Activated naive CD8-positive, alpha-beta T cell treated with anti-CD3 and anti-CD28 coated beads, Interleukin-2, amount 50 U/mL, for 24 hours (primary cell): ENCODE measurements at regions not wholly inside any gene's neighbourhood (a gene's known extent, or its start where the extent isn't known, plus 50 kb on each side); places are given as distances from the start of the nearest gene placed in this dataset.

Experiments
- ATAC-seq: fragments of 150-1000 bp; cut with Tn5 transposase; one replicate; pipeline ENCODE4 v1.10.0; 2021
- DNase-seq: peaks from one replicate; pipeline ENCODE4 v3.0.0; 2021
- H3K27ac Mint-ChIP-seq: one replicate; pipeline ENCODE4 v1.8.0; 2021; ENCODE audit warnings: mild to moderate bottlenecking, mixed read lengths
- H3K27me3 Mint-ChIP-seq: one replicate; pipeline ENCODE4 v1.8.0; 2021; ENCODE audit warnings: mixed read lengths
- H3K36me3 Mint-ChIP-seq: one replicate; pipeline ENCODE4 v1.8.0; 2021; ENCODE audit warnings: low read depth, mixed read lengths
- H3K4me1 Mint-ChIP-seq: one replicate; pipeline ENCODE4 v1.8.0; 2021; ENCODE audit warnings: mixed read lengths
- H3K4me3 Mint-ChIP-seq: one replicate; pipeline ENCODE4 v1.8.0; 2021; ENCODE audit warnings: mild to moderate bottlenecking, moderate library complexity, mixed read lengths
- H3K9me3 Mint-ChIP-seq: one replicate; pipeline ENCODE4 v1.8.0; 2021; ENCODE audit warnings: mixed read lengths

DNA sequence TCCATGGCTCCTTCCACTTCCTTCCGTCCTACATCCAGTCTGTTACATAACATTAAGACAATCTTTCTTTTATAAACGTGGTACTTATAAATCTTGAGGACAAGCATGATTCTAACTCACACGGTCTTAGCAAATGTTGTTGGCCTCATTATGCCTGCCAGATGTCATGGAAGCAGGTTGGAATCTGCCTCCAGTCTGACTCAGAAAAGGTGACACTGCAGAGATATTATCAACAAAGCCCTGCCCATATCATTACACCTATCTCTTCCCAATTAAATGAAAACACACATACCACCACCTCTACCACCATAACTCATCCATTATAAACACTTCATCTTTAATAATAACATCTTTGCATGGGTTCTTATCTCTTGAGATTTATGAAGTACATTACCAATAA is 334.7 kb upstream of the CHAC2 start:
- Mint-ChIP-seq H3K4me1 (no peaks in the 10 kb centered on the region), H3K27me3 (no peaks in the 10 kb centered on the region), H3K9me3 (no peaks in the 10 kb centered on the region), H3K27ac (no peak overlapping the region), H3K4me3 (no peak overlapping the region), H3K36me3 (no peaks in the 10 kb centered on the region)
- no peak for DNase-seq
- ATAC-seq, result no peak

DNA sequence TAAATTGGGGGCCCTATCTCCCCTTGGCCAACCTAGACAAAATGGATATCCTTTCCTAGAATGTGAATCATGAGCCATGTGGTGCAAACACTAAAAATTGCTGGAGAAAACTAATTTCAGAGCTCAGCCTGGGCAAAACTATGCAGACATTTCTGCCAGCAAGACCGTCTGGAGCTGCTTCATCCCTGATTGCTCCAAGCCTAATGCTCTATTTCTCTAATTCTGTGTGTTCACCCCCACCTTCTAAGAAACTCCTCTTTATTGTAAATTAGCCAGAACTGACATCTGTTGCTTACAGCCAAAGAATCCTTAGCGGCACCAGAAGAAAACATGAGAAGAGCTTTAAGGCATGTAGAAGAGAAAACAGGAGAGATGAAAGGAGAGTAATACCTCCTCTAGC is 337.7 kb upstream of the CHAC2 start:
- no peak overlapping the region for H3K4me3 Mint-ChIP-seq
- H3K4me1 Mint-ChIP-seq, result no peaks in the 10 kb centered on the region
- DNase-seq (no peak), ATAC-seq (no peak)
- H3K27ac Mint-ChIP-seq, result no peak overlapping the region
- H3K9me3 Mint-ChIP-seq, result no peaks in the 10 kb centered on the region
- H3K27me3 Mint-ChIP-seq, result no peaks in the 10 kb centered on the region
- no peaks in the 10 kb centered on the region for H3K36me3 Mint-ChIP-seq

DNA sequence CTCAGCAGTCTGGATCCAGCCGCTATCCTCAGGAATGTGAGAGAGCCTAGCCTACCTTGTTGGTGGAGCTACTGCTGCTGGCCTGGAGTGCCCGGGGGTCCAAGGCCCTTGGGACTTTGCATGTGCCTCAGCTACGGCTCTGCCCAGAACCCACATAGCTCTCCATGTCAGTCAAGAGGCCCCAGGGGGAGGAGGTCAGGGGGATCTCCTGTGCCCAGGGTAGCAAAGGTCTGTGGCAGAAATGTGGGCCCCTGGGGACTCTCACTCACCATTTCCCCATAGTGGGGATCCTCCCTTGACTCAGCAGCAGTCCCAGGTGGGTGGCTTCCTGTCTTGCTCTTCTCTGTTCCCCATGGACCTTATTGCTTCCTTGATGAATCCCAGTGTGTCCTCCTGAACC is 342.7 kb upstream of the CHAC2 start:
- H3K27ac Mint-ChIP-seq, result no peak overlapping the region
- peaks cover 8% of the 10 kb centered on the region for H3K9me3 Mint-ChIP-seq
- H3K36me3 Mint-ChIP-seq, result no peaks in the 10 kb centered on the region
- no peaks in the 10 kb centered on the region for H3K4me1 Mint-ChIP-seq
- ATAC-seq (no peak), DNase-seq (no peak)
- no peak overlapping the region for H3K4me3 Mint-ChIP-seq
- no peaks in the 10 kb centered on the region for H3K27me3 Mint-ChIP-seq

DNA sequence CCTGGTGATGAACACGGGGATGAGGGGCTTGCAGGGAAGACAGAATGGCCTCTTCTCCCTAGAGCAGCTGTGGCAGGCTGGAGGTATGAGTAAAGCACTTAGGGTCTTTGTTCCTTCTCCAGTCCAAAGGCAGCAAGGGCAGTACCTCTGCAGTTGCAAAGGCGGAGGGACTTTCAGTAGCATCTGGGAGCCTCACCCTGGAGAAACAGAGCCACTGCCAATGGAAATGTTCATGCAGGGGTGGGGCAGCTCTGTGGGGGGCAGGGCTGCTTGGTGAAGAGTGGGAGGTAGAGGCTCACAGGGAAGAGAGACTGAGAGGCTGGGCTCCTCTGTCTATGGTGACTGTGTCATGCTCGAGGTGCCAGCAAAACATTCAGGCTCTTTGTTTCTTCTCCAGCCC is 344.1 kb upstream of the CHAC2 start:
- Mint-ChIP-seq H3K4me3 (no peak overlapping the region), H3K36me3 (no peaks in the 10 kb centered on the region), H3K27ac (no peak overlapping the region), H3K9me3 (peaks cover 8% of the 10 kb centered on the region), H3K4me1 (no peaks in the 10 kb centered on the region), H3K27me3 (no peaks in the 10 kb centered on the region)
- ATAC-seq, result no peak
- DNase-seq, result no peak

GRCh38 chr2:53422979-53423378 is 344.6 kb upstream of the CHAC2 start:
- DNase-seq (peak; percentile 2), ATAC-seq (no peak)
- Mint-ChIP-seq H3K27me3 (no peaks in the 10 kb centered on the region), H3K27ac (no peak overlapping the region), H3K4me3 (no peak overlapping the region), H3K36me3 (no peaks in the 10 kb centered on the region), H3K4me1 (no peaks in the 10 kb centered on the region), H3K9me3 (peaks cover 8% of the 10 kb centered on the region)

- ATAC-seq, result no peak
- H3K4me3 Mint-ChIP-seq, result no peak overlapping the region
- no peak overlapping the region for H3K27ac Mint-ChIP-seq
These were observed 350.2 kb upstream of the CHAC2 start for GRCh38 chr2:53417385-53417784.

GRCh38 chr2:53407363-53408080 is 360.1 kb upstream of the CHAC2 start:
- ATAC-seq (no peak), DNase-seq (no peak)
- no peak overlapping the region for H3K4me3 Mint-ChIP-seq
- no peak overlapping the region for H3K27ac Mint-ChIP-seq
- H3K36me3 Mint-ChIP-seq, result no peaks in the 10 kb centered on the region
- H3K4me1 Mint-ChIP-seq, result no peaks in the 10 kb centered on the region
- peaks cover 19% of the 10 kb centered on the region for H3K9me3 Mint-ChIP-seq
- H3K27me3 Mint-ChIP-seq, result no peaks in the 10 kb centered on the region

More at GRCh38 chr2:53417385-53417784, 350.2 kb upstream of the CHAC2 start:
- Mint-ChIP-seq H3K27me3 (no peaks in the 10 kb centered on the region), H3K9me3 (peaks cover 15% of the 10 kb centered on the region), H3K4me1 (no peaks in the 10 kb centered on the region), H3K36me3 (no peaks in the 10 kb centered on the region)
- DNase-seq, result no peak

DNA sequence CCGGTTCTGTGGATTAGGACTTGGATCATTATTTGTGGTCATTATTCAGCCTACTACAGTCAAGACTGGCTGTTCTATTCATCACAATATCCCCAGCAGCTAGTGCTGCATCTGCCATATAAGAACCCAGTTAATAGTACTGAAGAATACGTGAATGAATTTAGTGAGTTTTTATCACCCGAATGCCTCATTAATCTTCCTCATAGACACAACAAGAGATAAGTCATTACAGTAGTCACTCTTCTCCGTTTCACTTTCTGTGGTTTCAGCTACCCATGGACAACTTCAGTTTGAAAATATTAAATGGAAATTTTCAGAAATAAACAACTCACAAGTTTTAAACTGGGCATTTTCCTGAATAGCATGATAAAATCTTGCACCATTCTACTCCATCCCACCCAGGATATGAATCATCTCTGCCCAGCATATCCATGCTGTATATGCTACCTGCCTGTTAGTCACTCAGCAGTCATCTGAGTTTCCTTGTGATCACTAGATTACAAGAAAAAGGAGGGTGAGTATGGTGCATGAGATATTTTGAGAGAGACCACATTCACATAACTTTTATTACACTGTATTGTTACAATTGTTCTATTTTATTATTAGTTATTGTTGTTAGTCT is 363.7 kb upstream of the CHAC2 start:
- Mint-ChIP-seq H3K36me3 (no peaks in the 10 kb centered on the region), H3K4me1 (no peaks in the 10 kb centered on the region), H3K27me3 (no peaks in the 10 kb centered on the region), H3K27ac (no peak overlapping the region), H3K4me3 (no peak overlapping the region), H3K9me3 (peaks cover 19% of the 10 kb centered on the region)
- no peak for DNase-seq
- peak; percentile 49 for ATAC-seq

GRCh38 chr2:53397085-53397484 is 370.5 kb upstream of the CHAC2 start:
- H3K9me3 Mint-ChIP-seq, result peaks cover 8% of the 10 kb centered on the region
- ATAC-seq, result no peak
- H3K4me1 Mint-ChIP-seq, result no peaks in the 10 kb centered on the region
- H3K27me3 Mint-ChIP-seq, result no peaks in the 10 kb centered on the region
- no peak for DNase-seq
- no peaks in the 10 kb centered on the region for H3K36me3 Mint-ChIP-seq
- H3K4me3 Mint-ChIP-seq, result no peak overlapping the region
- H3K27ac Mint-ChIP-seq, result no peak overlapping the region

DNA sequence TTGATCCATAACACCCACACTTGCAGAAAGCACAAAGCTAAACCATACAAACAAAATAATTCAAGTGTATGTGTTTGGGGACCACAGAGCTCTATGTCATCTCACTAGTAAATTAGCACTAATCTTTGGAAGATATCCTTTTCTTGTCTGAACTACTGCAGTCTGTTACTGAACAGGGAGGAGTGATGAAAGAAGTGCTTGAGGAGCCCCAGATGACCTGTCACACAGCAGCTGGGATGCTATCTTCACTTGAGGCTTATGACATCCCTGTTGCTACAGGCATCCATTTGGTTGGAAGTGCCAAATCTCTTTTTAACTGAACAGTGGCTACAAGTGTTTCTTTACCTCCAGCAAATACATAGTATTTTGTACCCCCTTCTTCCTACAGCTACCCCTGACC is 386.3 kb upstream of the CHAC2 start:
- no peak for ATAC-seq
- Mint-ChIP-seq H3K4me1 (no peaks in the 10 kb centered on the region), H3K9me3 (peaks cover 3% of the 10 kb centered on the region), H3K27me3 (no peaks in the 10 kb centered on the region), H3K4me3 (no peak overlapping the region), H3K36me3 (no peaks in the 10 kb centered on the region), H3K27ac (no peak overlapping the region)
- DNase-seq, result no peak

DNA sequence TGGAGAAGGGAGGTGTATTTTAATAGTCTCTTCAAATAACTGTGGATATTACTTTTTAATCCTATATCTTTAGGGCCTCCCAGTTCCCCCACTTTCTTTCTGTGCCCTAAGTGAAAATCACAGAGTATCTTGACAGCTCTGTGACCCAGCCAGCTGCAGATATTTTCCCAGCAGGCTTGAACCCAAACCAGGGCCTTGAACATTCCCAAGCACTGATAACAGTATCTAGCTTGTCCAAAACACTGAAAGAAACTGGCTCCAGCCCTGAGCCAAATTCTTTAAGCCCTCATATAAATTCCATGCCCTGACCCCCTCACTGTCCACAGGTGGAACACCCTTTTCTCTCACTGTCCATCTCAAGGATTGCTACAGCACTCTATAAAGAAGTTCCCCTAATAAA is 388.1 kb upstream of the CHAC2 start:
- H3K9me3 Mint-ChIP-seq, result peaks cover 3% of the 10 kb centered on the region
- H3K4me3 Mint-ChIP-seq, result no peak overlapping the region
- no peak overlapping the region for H3K27ac Mint-ChIP-seq
- DNase-seq (no peak), ATAC-seq (no peak)
- H3K4me1 Mint-ChIP-seq, result no peaks in the 10 kb centered on the region
- no peaks in the 10 kb centered on the region for H3K36me3 Mint-ChIP-seq
- H3K27me3 Mint-ChIP-seq, result no peaks in the 10 kb centered on the region

DNA sequence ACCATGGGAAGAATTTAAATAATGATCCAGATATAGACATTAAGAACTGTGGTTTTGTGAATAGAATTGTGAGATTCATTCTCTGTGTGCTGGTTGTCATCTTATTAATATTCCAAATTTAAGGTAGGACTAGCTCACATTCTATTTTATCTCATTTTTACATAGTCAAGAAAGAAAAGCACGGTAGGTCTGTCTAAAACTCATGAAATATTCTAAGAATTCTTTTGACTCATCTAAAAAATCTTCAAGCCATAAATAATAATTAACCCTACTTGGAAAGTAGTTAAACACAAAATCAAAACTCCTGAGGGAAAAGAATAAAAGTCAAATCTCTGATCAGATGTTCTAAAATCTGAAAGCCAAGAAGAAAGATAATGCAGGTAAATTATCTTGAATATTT is 388.8 kb upstream of the CHAC2 start:
- H3K4me3 Mint-ChIP-seq, result no peak overlapping the region
- DNase-seq, result no peak
- H3K27ac Mint-ChIP-seq, result no peak overlapping the region
- H3K27me3 Mint-ChIP-seq, result no peaks in the 10 kb centered on the region
- no peaks in the 10 kb centered on the region for H3K4me1 Mint-ChIP-seq
- H3K36me3 Mint-ChIP-seq, result no peaks in the 10 kb centered on the region
- no peak for ATAC-seq
- peaks cover 3% of the 10 kb centered on the region for H3K9me3 Mint-ChIP-seq

DNA sequence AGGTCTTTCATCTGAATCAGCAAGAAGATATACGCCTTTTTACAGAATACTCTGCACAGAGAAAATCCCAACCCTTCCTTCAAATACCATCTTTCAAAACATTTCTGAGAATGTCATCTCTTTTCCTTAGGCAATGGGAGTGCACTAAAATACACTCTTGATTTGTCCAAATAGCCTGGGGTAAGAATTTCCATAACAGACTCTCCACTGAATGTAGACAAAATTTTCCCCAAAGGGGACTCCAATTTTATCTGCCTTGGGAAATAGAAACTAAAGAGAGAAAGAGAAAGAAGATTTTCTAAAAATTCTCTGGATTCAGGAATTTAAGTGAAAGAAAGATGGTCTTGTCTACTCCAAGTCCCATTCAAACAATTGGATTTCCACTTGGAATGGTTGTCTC is 394.5 kb upstream of the CHAC2 start:
- H3K9me3 Mint-ChIP-seq, result peaks cover 3% of the 10 kb centered on the region
- no peaks in the 10 kb centered on the region for H3K27me3 Mint-ChIP-seq
- H3K4me1 Mint-ChIP-seq, result no peaks in the 10 kb centered on the region
- H3K27ac Mint-ChIP-seq, result no peak overlapping the region
- no peak for DNase-seq
- ATAC-seq, result no peak
- H3K36me3 Mint-ChIP-seq, result no peaks in the 10 kb centered on the region
- H3K4me3 Mint-ChIP-seq, result no peak overlapping the region

DNA sequence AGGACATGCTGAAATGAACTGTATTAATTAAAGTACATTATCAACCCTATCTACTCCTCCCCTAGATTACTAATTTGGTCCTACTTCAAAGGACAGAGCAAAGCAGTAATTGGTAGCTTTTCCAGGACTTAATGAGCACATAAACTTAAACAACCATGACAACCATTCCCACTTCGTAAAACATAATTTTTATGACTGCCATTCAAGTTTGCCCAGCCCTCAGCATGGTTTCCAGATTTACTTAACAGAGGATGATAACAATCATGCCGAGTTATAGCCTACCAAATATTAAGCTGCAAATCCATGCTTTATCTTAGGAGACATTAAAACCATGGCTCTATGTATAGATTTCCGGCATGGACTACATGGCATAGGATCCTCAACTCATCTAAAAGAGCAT is 401.1 kb upstream of the CHAC2 start:
- Mint-ChIP-seq H3K4me1 (no peaks in the 10 kb centered on the region), H3K27ac (no peak overlapping the region), H3K36me3 (no peaks in the 10 kb centered on the region), H3K9me3 (peaks cover 10% of the 10 kb centered on the region), H3K4me3 (no peak overlapping the region), H3K27me3 (no peaks in the 10 kb centered on the region)
- ATAC-seq, result no peak
- no peak for DNase-seq

GRCh38 chr2:53362934-53363333 is 404.7 kb upstream of the CHAC2 start:
- Mint-ChIP-seq H3K27ac (no peak overlapping the region), H3K27me3 (no peaks in the 10 kb centered on the region), H3K36me3 (no peaks in the 10 kb centered on the region), H3K9me3 (peaks cover 11% of the 10 kb centered on the region), H3K4me1 (no peaks in the 10 kb centered on the region), H3K4me3 (no peak overlapping the region)
- DNase-seq (no peak), ATAC-seq (no peak)
